Stimulated activated CD4-positive, alpha-beta T cell treated with anti-CD3 and anti-CD28 coated beads, TNF-alpha, amount 100 ng/mL, for 4 hours (primary cell): ENCODE measurements at regions not wholly inside any gene's neighbourhood (a gene's known extent, or its start where the extent isn't known, plus 50 kb on each side); places are given as distances from the start of the nearest gene placed in this dataset.
"Not testable (repeated sequence)": the region's sequence is repeated elsewhere in the genome, so short reads cannot be mapped to it uniquely, and the experiment has no call there.

Source experiments
- DNase-seq, 3 experiments: peaks; one replicate each; pipeline ENCODE4 v3.0.0-alpha.2; 2020; ENCODE audit warnings: low read depth in 3 of 3

GRCh38 chr2:194697439-194697838 is 959.6 kb upstream of the SLC39A10 start:
- DNase-seq, result no peak

GRCh38 chr2:194696690-194697089 is 960.3 kb upstream of the SLC39A10 start:
- DNase-seq, result no peak

- no peak for DNase-seq
Observed at GRCh38 chr2:194686569-194686968, 970.5 kb upstream of the SLC39A10 start.

- DNase-seq, result no peak
Observed at GRCh38 chr2:194674043-194674442, 983.0 kb upstream of the SLC39A10 start.

GRCh38 chr2:194672994-194673393 is 984.0 kb upstream of the SLC39A10 start:
- DNase-seq, result no peak

GRCh38 chr2:194661431-194661830 is 995.6 kb upstream of the SLC39A10 start:
- DNase-seq, result no peak

- not testable (repeated sequence) for DNase-seq
Observed at GRCh38 chr2:194639057-194639456, 1018.0 kb upstream of the SLC39A10 start.

- no peak for DNase-seq
Observed at GRCh38 chr2:194621945-194622344, 1035.1 kb upstream of the SLC39A10 start.

GRCh38 chr2:194619366-194619765 is 1037.7 kb upstream of the SLC39A10 start:
- no peak for DNase-seq

GRCh38 chr2:194618432-194618831 is 1038.6 kb upstream of the SLC39A10 start:
- no peak for DNase-seq

GRCh38 chr2:194616334-194616733 is 1040.7 kb upstream of the SLC39A10 start:
- no peak for DNase-seq

- no peak for DNase-seq
Observed at GRCh38 chr2:194610297-194610696, 1046.7 kb upstream of the SLC39A10 start.

GRCh38 chr2:194603429-194603828 is 1053.6 kb upstream of the SLC39A10 start:
- no peak for DNase-seq

GRCh38 chr2:194602750-194603149 is 1054.3 kb upstream of the SLC39A10 start:
- no peak for DNase-seq

- no peak for DNase-seq
Observed at GRCh38 chr2:194591192-194591591, 1065.8 kb upstream of the SLC39A10 start.

GRCh38 chr2:194587739-194588270 is 1069.2 kb upstream of the SLC39A10 start:
- no peak for DNase-seq

GRCh38 chr2:194567661-194568017 is 1089.4 kb upstream of the SLC39A10 start:
- no peak for DNase-seq

GRCh38 chr2:194566907-194567660 is 1089.9 kb upstream of the SLC39A10 start:
- no peak for DNase-seq

- DNase-seq, result no peak
Observed at GRCh38 chr2:194564422-194564821, 1092.6 kb upstream of the SLC39A10 start.

GRCh38 chr2:194562329-194562728 is 1094.7 kb upstream of the SLC39A10 start:
- DNase-seq, result no peak

- no peak for DNase-seq
Observed at GRCh38 chr2:194559964-194560363, 1097.1 kb upstream of the SLC39A10 start.

GRCh38 chr2:194559523-194559922 is 1097.5 kb upstream of the SLC39A10 start:
- DNase-seq, result no peak

- no peak for DNase-seq
Observed at GRCh38 chr2:194557993-194558392, 1099.0 kb upstream of the SLC39A10 start.

- no peak for DNase-seq
Observed at GRCh38 chr2:194556629-194557028, 1100.4 kb upstream of the SLC39A10 start.
